ENCODE measurements at regions not wholly inside any gene's neighbourhood (a gene's known extent, or its start where the extent isn't known, plus 50 kb on each side); places are given as distances from the start of the nearest gene placed in this dataset.

DNA sequence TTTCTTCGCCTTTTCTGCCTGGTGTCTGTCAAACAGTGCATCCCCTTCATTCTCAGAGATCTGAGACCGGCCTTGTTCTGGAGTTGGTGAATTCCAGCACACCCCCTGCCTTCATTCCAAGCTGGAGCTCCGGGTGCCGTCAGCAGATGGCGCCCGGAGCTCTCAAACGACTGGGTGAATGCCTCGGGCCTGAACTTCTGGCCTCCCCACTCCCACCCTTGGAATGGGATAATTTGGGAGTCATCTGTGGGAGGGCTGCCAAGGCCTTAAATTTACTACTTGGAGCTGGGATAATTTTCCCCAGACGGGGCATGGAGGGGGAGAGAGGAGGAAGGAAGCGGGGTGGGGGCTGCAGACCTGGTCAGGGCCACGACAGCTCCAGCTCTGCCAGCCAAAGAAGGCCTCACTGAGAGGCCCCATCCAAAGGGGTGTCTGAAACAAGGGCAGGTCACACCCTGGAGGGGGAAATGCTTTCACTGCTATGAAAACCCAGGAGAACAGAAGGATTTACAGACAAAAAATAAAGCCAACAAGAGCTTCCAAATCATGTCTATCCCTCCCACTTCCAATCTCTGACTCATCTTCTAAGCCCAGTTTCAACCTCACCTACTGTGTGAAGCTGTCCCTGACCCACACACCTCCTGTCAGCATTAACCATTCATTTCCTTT is 187.9 kb downstream of the OPA1 start:
- Histone ChIP-seq H3K4me3 (no peak overlapping the region), H3K9me3 (no peaks in the 10 kb centered on the region), H3K27ac (replicated peaks in 1 of 4) (peak overlapping the region in 3 of 4 donors; percentile 34 to 49 (median 49)), H3K27me3 (peaks cover 0 to 25% (median 0%) of the 10 kb centered on the region in 4 donors), H3K36me3 (no peaks in the 10 kb centered on the region), H3K4me1 (peaks cover 8 to 15% (median 11%) of the 10 kb centered on the region in 4 donors)
- WGBS: 20% methylated on average over 11 of the region's 11 CpGs
- TF ChIP-seq, protein P1, sequence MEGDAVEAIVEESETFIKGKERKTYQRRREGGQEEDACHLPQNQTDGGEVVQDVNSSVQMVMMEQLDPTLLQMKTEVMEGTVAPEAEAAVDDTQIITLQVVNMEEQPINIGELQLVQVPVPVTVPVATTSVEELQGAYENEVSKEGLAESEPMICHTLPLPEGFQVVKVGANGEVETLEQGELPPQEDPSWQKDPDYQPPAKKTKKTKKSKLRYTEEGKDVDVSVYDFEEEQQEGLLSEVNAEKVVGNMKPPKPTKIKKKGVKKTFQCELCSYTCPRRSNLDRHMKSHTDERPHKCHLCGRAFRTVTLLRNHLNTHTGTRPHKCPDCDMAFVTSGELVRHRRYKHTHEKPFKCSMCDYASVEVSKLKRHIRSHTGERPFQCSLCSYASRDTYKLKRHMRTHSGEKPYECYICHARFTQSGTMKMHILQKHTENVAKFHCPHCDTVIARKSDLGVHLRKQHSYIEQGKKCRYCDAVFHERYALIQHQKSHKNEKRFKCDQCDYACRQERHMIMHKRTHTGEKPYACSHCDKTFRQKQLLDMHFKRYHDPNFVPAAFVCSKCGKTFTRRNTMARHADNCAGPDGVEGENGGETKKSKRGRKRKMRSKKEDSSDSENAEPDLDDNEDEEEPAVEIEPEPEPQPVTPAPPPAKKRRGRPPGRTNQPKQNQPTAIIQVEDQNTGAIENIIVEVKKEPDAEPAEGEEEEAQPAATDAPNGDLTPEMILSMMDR (IDR thresholded peaks at IDR 0.05): peak; percentile 79 to 86 (median 85)
- TF ChIP-seq EP300 (IDR thresholded peaks at IDR 0.05): no peak
- no peak for TF ChIP-seq POLR2AphosphoS5 (IDR thresholded peaks at IDR 0.05)
- TF ChIP-seq POLR2A (IDR thresholded peaks at IDR 0.05; ENCODE audit: low read depth): no peak
- DNase-seq (ENCODE audit: extremely low spot score): no peak
- intact Hi-C loops (cut with DNase I): loop anchor here (2.0 to 5.0 kb wide), 4 partner anchors 286 to 534 kb away; no protein-coding TSS in a partner anchor

DNA sequence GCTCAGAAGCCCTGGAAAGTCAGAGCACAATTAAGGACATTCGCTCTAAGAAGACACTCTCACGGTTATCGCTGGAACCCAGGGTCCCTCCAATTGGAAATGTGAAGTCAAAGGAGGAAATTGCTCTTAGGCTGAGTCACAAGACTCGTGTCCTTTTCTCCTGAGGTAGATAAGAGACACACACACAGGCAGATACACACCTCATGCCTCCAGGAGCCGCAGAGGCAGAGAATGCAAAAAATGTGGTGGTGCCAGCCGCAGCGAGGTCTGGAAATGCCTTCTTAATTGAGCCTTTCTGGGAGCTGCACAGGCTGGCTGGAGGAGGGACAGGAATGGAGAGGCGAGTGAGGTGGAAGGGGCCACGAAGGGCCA is 189.3 kb downstream of the OPA1 start:
- no peak for DNase-seq (ENCODE audit: extremely low spot score)
- TF ChIP-seq POLR2AphosphoS5 (IDR thresholded peaks at IDR 0.05): no peak
- TF ChIP-seq, protein P1 (IDR thresholded peaks at IDR 0.05): no peak
- no peak for TF ChIP-seq POLR2A (IDR thresholded peaks at IDR 0.05; ENCODE audit: low read depth)
- no peak for TF ChIP-seq EP300 (IDR thresholded peaks at IDR 0.05)
- intact Hi-C loops (cut with DNase I): loop anchor here (5.0 kb wide), 2 partner anchors 285 to 485 kb away; no protein-coding TSS in a partner anchor
- H3K9me3 ChIP-seq: no peaks in the 10 kb centered on the region
- no peaks in the 10 kb centered on the region for H3K36me3 ChIP-seq
- H3K27ac ChIP-seq (replicated peaks in 1 of 4): no peak overlapping the region
- 79% methylated on average over 9 of the region's 9 CpGs for WGBS
- peaks cover 0 to 21% (median 0%) of the 10 kb centered on the region in 4 donors for H3K27me3 ChIP-seq
- peaks cover 8 to 22% (median 17%) of the 10 kb centered on the region in 4 donors for H3K4me1 ChIP-seq
- no peak overlapping the region for H3K4me3 ChIP-seq

DNA sequence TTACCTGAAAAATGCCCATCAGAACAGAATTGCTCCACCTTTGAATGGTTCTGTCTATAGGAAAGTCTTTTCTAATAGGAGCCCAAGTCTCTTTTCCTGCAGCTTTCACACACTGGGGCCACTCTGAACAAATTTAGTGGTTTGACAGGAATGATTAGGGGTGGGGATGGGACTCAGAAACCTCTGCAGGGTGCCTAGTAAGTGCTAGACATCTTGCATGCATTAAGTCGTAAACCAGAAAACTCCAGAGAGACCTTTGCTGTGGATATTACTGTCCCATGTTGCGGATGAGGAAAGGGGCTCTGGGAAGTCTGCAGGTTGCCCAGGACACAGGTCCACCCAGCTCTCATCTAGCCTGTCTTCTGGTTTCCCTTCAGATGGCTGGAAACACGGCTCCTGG is 189.7 kb downstream of the OPA1 start:
- no peak for TF ChIP-seq POLR2A (IDR thresholded peaks at IDR 0.05; ENCODE audit: low read depth)
- no peak for TF ChIP-seq POLR2AphosphoS5 (IDR thresholded peaks at IDR 0.05)
- TF ChIP-seq, protein P1 (IDR thresholded peaks at IDR 0.05): no peak
- no peak for TF ChIP-seq EP300 (IDR thresholded peaks at IDR 0.05)
- no peak for DNase-seq (ENCODE audit: extremely low spot score)
- Histone ChIP-seq H3K4me1 (peaks cover 8 to 24% (median 18%) of the 10 kb centered on the region in 4 donors), H3K9me3 (no peaks in the 10 kb centered on the region), H3K27ac (replicated peaks in 1 of 4) (no peak overlapping the region), H3K36me3 (no peaks in the 10 kb centered on the region), H3K27me3 (peaks cover 0 to 16% (median 0%) of the 10 kb centered on the region in 4 donors), H3K4me3 (no peak overlapping the region)
- intact Hi-C loops (cut with DNase I): loop anchor here (5.0 kb wide), 2 partner anchors 285 to 485 kb away; no protein-coding TSS in a partner anchor
- WGBS: 90% methylated on average over 3 of the region's 3 CpGs

DNA sequence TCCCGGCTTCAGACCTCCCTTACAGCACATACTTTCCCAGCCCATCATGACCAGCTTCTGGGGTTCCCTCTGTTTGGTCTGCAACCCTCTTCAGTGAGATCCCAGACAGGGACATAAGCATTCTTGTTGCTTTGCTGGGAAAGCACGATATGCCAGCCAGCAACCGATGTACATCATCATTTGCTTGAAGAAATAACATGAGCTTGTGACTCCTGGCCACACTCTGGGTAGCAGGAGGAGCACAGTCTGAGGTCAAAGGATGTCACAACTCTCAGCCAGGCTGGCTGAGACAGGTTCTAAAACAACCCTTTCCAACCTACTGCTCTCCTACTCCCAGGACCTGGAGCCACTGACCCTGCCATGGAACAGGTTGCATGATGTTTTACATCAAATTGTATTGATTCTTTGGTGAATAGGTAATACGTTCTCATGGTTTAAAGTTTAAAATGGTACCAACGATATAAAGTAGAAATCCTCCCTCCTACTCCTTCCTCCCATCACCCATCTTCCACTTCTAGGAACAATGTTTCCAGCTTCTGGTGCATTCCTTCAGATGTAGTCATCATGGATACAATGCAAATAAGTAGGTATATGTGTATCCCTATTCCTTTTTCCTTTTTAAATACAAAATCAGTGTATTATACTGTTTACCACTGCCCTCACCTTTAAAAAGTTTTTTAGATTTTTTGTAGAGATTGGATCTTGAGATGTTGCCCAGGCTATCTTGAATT is 190.3 kb downstream of the OPA1 start:
- WGBS: 90% methylated on average over 3 of the region's 5 CpGs
- intact Hi-C loops (cut with DNase I): loop anchor here (5.0 kb wide), 2 partner anchors 284 to 484 kb away; no protein-coding TSS in a partner anchor
- no peak for DNase-seq (ENCODE audit: extremely low spot score)
- Histone ChIP-seq H3K27ac (replicated peaks in 1 of 4) (no peak overlapping the region), H3K36me3 (no peaks in the 10 kb centered on the region), H3K27me3 (peaks cover 0 to 12% (median 0%) of the 10 kb centered on the region in 4 donors), H3K9me3 (no peaks in the 10 kb centered on the region), H3K4me1 (peaks cover 14 to 30% (median 24%) of the 10 kb centered on the region in 4 donors), H3K4me3 (no peak overlapping the region)
- TF ChIP-seq, protein P1 (IDR thresholded peaks at IDR 0.05): no peak
- no peak for TF ChIP-seq POLR2AphosphoS5 (IDR thresholded peaks at IDR 0.05)
- no peak for TF ChIP-seq EP300 (IDR thresholded peaks at IDR 0.05)
- no peak for TF ChIP-seq POLR2A (IDR thresholded peaks at IDR 0.05; ENCODE audit: low read depth)
